ENCODE measurements at regions not wholly inside any gene's neighbourhood (a gene's known extent, or its start where the extent isn't known, plus 50 kb on each side); places are given as distances from the start of the nearest gene placed in this dataset.
A peak's percentile ranks its signal among the peaks of the same experiment; 100 is the strongest.

DNA sequence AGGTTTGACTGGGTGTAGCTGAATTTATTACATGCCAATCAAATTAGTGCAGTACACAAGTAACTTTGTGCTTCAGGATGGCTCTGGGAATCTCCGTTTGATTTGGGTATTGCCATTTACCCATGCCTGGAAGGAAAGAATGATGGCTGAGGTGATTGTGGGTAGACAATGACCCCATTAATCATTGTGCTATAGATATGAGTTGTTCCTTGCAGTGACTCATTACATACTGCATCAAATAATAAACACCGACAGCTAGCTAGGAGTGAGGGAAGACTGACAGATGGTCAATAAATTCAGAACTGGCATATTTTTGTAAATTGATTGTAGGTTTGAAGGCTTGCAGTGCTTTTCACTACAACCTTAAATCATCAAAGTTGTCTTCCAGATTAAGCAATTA, 1069.5 kb downstream of the DIAPH3 start:
- no peaks in the 10 kb centered on the region for H3K36me3 ChIP-seq (ENCODE audit: control insufficient read depth in 1 of 2, insufficient read depth in 2 of 2, low read length in 2 of 2)
- H4K8ac ChIP-seq (ENCODE audit: low read depth, low read length), result no peak overlapping the region
- H2BK120ac ChIP-seq (ENCODE audit: insufficient read depth, low read length, poor library complexity), result no peak overlapping the region
- H3K27me3 ChIP-seq (ENCODE audit: insufficient read depth, low read length), result no peaks in the 10 kb centered on the region
- H3K23ac ChIP-seq (ENCODE audit: low read length), result no peak overlapping the region
- H4K91ac ChIP-seq (ENCODE audit: low read depth, low read length), result no peak overlapping the region
- H3K79me2 ChIP-seq (ENCODE audit: control insufficient read depth, insufficient read depth, low read length, poor library complexity), result no peaks in the 10 kb centered on the region
- no peak overlapping the region for H3K4me2 ChIP-seq (ENCODE audit: low read length)
- H2AK5ac ChIP-seq (ENCODE audit: low read length), result no peak overlapping the region
- H3K9ac ChIP-seq (ENCODE audit: low read length), result no peak overlapping the region
- H3K4me3 ChIP-seq (ENCODE audit: low read depth, low read length), result no peak overlapping the region
- DNase-seq, result no peak
- H3K79me1 ChIP-seq (ENCODE audit: low read length), result no peaks in the 10 kb centered on the region
- H2BK12ac ChIP-seq (ENCODE audit: low read length), result no peak overlapping the region
- no peaks in the 10 kb centered on the region for H3K9me3 ChIP-seq (ENCODE audit: insufficient read depth, low read depth, low read length)
- no peaks in the 10 kb centered on the region for H3K4me1 ChIP-seq (ENCODE audit: control insufficient read depth in 1 of 2, insufficient read depth in 2 of 2, low read length in 2 of 2)
- H3K18ac ChIP-seq (ENCODE audit: low read length), result no peak overlapping the region
- H3K4ac ChIP-seq (ENCODE audit: low read depth, low read length), result no peak overlapping the region
- H4K12ac ChIP-seq (ENCODE audit: low read depth, low read length), result no peak overlapping the region
- no CpG with 5 or more reads among the region's 2 CpGs for WGBS (ENCODE audit: extremely low coverage, insufficient coverage, insufficient read length)
- no peak overlapping the region for H2AFZ ChIP-seq (ENCODE audit: insufficient read depth, low read length, poor library complexity)
- no peak overlapping the region for H2BK5ac ChIP-seq (ENCODE audit: low read depth, low read length, poor library complexity)
- no peak overlapping the region for H3K14ac ChIP-seq (ENCODE audit: low read length)
- no peak overlapping the region for H3K27ac ChIP-seq (ENCODE audit: low read depth, low read length)

DNA sequence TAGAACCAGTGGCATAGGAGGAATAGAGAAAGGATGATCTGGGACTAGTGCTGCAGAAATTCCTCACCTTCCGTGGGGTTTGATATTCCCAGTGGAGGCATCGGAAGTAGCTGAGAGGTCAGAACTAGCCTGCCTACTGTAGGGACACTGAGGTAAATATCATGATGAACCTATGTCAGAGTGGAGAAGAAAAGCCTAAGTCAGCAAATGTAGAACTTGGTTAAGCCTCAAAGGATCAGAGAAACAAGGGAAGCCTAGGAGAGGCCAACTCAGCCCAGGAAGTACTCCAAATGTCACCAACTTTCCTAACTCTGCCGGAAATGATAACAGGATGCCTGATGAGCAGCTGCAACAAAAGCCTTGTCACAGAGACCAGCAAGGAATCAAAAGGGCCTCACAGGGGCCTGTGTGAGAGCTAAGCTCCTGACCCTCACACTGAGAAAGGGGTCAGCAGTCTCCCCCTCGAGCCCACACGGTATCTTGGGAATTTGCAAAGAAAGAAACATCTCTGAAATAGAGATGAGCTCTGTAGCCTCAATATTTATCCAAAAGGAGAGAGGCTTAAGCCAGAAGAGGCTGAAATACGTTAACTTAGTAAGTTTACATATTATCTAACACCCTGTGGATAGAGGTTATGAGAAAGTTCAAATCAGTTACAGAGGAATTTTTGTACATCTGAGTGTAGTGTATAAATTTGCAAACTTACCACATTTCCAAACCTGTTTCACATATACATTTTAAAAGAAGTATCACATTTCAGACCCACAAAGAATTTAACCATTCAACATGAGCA, 1064.3 kb downstream of the DIAPH3 start:
- no peaks in the 10 kb centered on the region for H3K27me3 ChIP-seq (ENCODE audit: insufficient read depth, low read length)
- H3K79me2 ChIP-seq (ENCODE audit: control insufficient read depth, insufficient read depth, low read length, poor library complexity), result no peaks in the 10 kb centered on the region
- no peaks in the 10 kb centered on the region for H3K4me1 ChIP-seq (ENCODE audit: control insufficient read depth in 1 of 2, insufficient read depth in 2 of 2, low read length in 2 of 2)
- H3K4me2 ChIP-seq (ENCODE audit: low read length), result no peak overlapping the region
- H3K9me3 ChIP-seq (ENCODE audit: insufficient read depth, low read depth, low read length), result no peaks in the 10 kb centered on the region
- no peak overlapping the region for H3K27ac ChIP-seq (ENCODE audit: low read depth, low read length)
- H2BK120ac ChIP-seq (ENCODE audit: insufficient read depth, low read length, poor library complexity), result no peak overlapping the region
- H3K9ac ChIP-seq (ENCODE audit: low read length), result no peak overlapping the region
- peak overlapping the region; percentile 27 for H3K23ac ChIP-seq (ENCODE audit: low read length)
- H2BK12ac ChIP-seq (ENCODE audit: low read length), result no peak overlapping the region
- WGBS (ENCODE audit: extremely low coverage, insufficient coverage, insufficient read length), result no CpG with 5 or more reads among the region's 6 CpGs
- no peak overlapping the region for H3K14ac ChIP-seq (ENCODE audit: low read length)
- H2AFZ ChIP-seq (ENCODE audit: insufficient read depth, low read length, poor library complexity), result no peak overlapping the region
- no peak overlapping the region for H2AK5ac ChIP-seq (ENCODE audit: low read length)
- DNase-seq, result no peak
- H3K79me1 ChIP-seq (ENCODE audit: low read length), result no peaks in the 10 kb centered on the region
- H4K8ac ChIP-seq (ENCODE audit: low read depth, low read length), result no peak overlapping the region
- H4K91ac ChIP-seq (ENCODE audit: low read depth, low read length), result no peak overlapping the region
- H3K36me3 ChIP-seq (ENCODE audit: control insufficient read depth in 1 of 2, insufficient read depth in 2 of 2, low read length in 2 of 2), result no peaks in the 10 kb centered on the region
- no peak overlapping the region for H2BK5ac ChIP-seq (ENCODE audit: low read depth, low read length, poor library complexity)
- no peak overlapping the region for H3K18ac ChIP-seq (ENCODE audit: low read length)
- no peak overlapping the region for H3K4ac ChIP-seq (ENCODE audit: low read depth, low read length)
- H3K4me3 ChIP-seq (ENCODE audit: low read depth, low read length), result no peak overlapping the region
- H4K12ac ChIP-seq (ENCODE audit: low read depth, low read length), result no peak overlapping the region

DNA sequence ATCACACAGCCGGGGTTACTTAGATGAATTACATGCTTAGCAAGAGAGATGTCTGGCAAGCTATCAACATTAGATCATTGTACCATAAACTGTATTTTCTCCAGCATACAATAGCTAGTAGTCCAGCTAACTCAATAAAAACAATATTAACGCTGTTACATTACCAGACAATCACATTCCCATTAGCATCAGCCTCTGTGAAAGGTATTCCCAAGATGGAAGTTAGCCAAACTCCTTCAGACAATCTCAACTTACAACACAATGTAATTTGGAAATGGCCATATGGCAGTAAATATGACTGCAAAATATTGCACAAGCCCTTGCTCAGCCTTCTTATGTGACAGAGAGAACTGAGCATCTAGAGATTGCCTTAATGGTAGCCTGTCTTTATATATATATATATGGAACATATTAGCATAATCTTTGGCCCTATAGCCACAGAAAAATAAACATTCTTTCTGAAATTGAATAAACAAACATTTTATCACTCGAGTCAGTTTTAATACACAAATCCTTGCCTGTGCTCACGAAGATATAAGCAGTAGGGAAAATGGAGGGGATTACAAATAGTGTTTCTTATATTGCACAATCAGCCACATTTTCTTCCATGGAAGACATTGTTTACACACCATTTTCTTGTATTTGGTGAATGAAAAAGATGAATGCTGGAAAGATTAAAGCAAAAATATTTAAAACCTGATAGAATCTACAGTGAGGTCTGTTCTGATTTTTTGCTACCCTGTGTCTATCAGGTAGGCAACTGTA, 1060.5 kb downstream of the DIAPH3 start:
- Histone ChIP-seq H2AK5ac (ENCODE audit: low read length) (no peak overlapping the region), H3K18ac (ENCODE audit: low read length) (no peak overlapping the region), H3K4ac (ENCODE audit: low read depth, low read length) (no peak overlapping the region), H3K23ac (ENCODE audit: low read length) (no peak overlapping the region), H4K91ac (ENCODE audit: low read depth, low read length) (no peak overlapping the region), H2BK5ac (ENCODE audit: low read depth, low read length, poor library complexity) (no peak overlapping the region), H3K27ac (ENCODE audit: low read depth, low read length) (no peak overlapping the region), H3K9me3 (ENCODE audit: insufficient read depth, low read depth, low read length) (no peaks in the 10 kb centered on the region), H3K4me1 (ENCODE audit: control insufficient read depth in 1 of 2, insufficient read depth in 2 of 2, low read length in 2 of 2) (no peaks in the 10 kb centered on the region), H2AFZ (ENCODE audit: insufficient read depth, low read length, poor library complexity) (no peak overlapping the region), H3K79me1 (ENCODE audit: low read length) (no peaks in the 10 kb centered on the region), H3K79me2 (ENCODE audit: control insufficient read depth, insufficient read depth, low read length, poor library complexity) (no peaks in the 10 kb centered on the region), H3K27me3 (ENCODE audit: insufficient read depth, low read length) (no peaks in the 10 kb centered on the region), H4K8ac (ENCODE audit: low read depth, low read length) (no peak overlapping the region), H3K4me3 (ENCODE audit: low read depth, low read length) (no peak overlapping the region), H4K12ac (ENCODE audit: low read depth, low read length) (no peak overlapping the region), H3K14ac (ENCODE audit: low read length) (no peak overlapping the region), H2BK120ac (ENCODE audit: insufficient read depth, low read length, poor library complexity) (no peak overlapping the region), H3K36me3 (ENCODE audit: control insufficient read depth in 1 of 2, insufficient read depth in 2 of 2, low read length in 2 of 2) (no peaks in the 10 kb centered on the region), H2BK12ac (ENCODE audit: low read length) (no peak overlapping the region), H3K4me2 (ENCODE audit: low read length) (no peak overlapping the region), H3K9ac (ENCODE audit: low read length) (no peak overlapping the region)
- DNase-seq, result no peak
- WGBS (ENCODE audit: extremely low coverage, insufficient coverage, insufficient read length), result no CpG with 5 or more reads among the region's 4 CpGs

DNA sequence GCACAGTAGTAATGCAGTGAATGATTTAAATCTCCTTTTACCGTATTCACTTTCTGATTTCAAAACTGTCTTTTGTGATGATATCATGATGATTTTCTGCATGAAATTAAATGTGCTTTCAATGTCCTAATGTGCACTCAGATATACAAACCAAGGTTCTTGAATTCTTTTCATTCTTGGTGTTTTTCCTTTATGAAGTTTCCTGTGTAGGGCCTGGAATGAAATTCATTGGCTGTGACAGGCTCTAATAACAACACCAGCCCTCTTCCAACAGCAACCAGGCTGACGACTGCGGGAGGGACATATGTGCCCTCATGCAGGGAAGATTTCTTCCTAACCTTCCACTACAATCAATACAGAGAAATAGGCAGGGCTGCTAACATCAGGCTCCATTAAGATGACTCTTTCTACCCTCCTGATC, 1052.0 kb downstream of the DIAPH3 start:
- DNase-seq, result no peak
- no peaks in the 10 kb centered on the region for H3K4me1 ChIP-seq (ENCODE audit: control insufficient read depth in 1 of 2, insufficient read depth in 2 of 2, low read length in 2 of 2)
- H2BK5ac ChIP-seq (ENCODE audit: low read depth, low read length, poor library complexity), result no peak overlapping the region

More for the DNA sequence above, 1052.0 kb downstream of the DIAPH3 start:
- no peak overlapping the region for H4K91ac ChIP-seq (ENCODE audit: low read depth, low read length)
- no peak overlapping the region for H3K27ac ChIP-seq (ENCODE audit: low read depth, low read length)
- no peak overlapping the region for H2BK12ac ChIP-seq (ENCODE audit: low read length)
- H3K14ac ChIP-seq (ENCODE audit: low read length), result no peak overlapping the region
- no peak overlapping the region for H4K8ac ChIP-seq (ENCODE audit: low read depth, low read length)
- H2AK5ac ChIP-seq (ENCODE audit: low read length), result no peak overlapping the region
- no peak overlapping the region for H3K4me3 ChIP-seq (ENCODE audit: low read depth, low read length)
- no peak overlapping the region for H3K18ac ChIP-seq (ENCODE audit: low read length)
- no peak overlapping the region for H3K4ac ChIP-seq (ENCODE audit: low read depth, low read length)
- H3K9me3 ChIP-seq (ENCODE audit: insufficient read depth, low read depth, low read length), result no peaks in the 10 kb centered on the region
- no peak overlapping the region for H3K9ac ChIP-seq (ENCODE audit: low read length)
- H3K23ac ChIP-seq (ENCODE audit: low read length), result no peak overlapping the region
- no peak overlapping the region for H4K12ac ChIP-seq (ENCODE audit: low read depth, low read length)
- WGBS (ENCODE audit: extremely low coverage, insufficient coverage, insufficient read length), result no CpG with 5 or more reads among the region's 3 CpGs
- H3K79me2 ChIP-seq (ENCODE audit: control insufficient read depth, insufficient read depth, low read length, poor library complexity), result no peaks in the 10 kb centered on the region
- no peaks in the 10 kb centered on the region for H3K79me1 ChIP-seq (ENCODE audit: low read length)
- H2AFZ ChIP-seq (ENCODE audit: insufficient read depth, low read length, poor library complexity), result no peak overlapping the region
- no peak overlapping the region for H2BK120ac ChIP-seq (ENCODE audit: insufficient read depth, low read length, poor library complexity)
- H3K36me3 ChIP-seq (ENCODE audit: control insufficient read depth in 1 of 2, insufficient read depth in 2 of 2, low read length in 2 of 2), result no peaks in the 10 kb centered on the region
- no peaks in the 10 kb centered on the region for H3K27me3 ChIP-seq (ENCODE audit: insufficient read depth, low read length)
- peak overlapping the region; percentile 26 for H3K4me2 ChIP-seq (ENCODE audit: low read length)

Measured in trophoblast cell (in vitro differentiated cells and primary cell).